Rectal smooth muscle tissue (tissue), 1 donor: ENCODE measurements at regions not wholly inside any gene's neighbourhood (a gene's known extent, or its start where the extent isn't known, plus 50 kb on each side); places are given as distances from the start of the nearest gene placed in this dataset.
"Not testable (repeated sequence)": the region's sequence is repeated elsewhere in the genome, so short reads cannot be mapped to it uniquely, and the experiment has no call there.

ENCODE experiments used
- H3K27ac ChIP-seq: one replicate; pipeline ENCODE4 v1.7.0; 2013; ENCODE audit warnings: low read depth, low read length, inconsistent platforms
- H3K27me3 ChIP-seq: one replicate; pipeline ENCODE4 v1.7.0; 2013; ENCODE audit warnings: low read length; ENCODE audit not compliant: control insufficient read depth, insufficient read depth
- H3K36me3 ChIP-seq: one replicate; pipeline ENCODE4 v1.7.0; 2013; ENCODE audit warnings: low read length; ENCODE audit not compliant: control insufficient read depth, insufficient read depth
- H3K4me1 ChIP-seq: one replicate; pipeline ENCODE4 v1.7.0; 2013; ENCODE audit warnings: low read length; ENCODE audit not compliant: control insufficient read depth, insufficient read depth
- H3K4me3 ChIP-seq: one replicate; pipeline ENCODE4 v1.7.0; 2013; ENCODE audit warnings: low read length
- H3K9ac ChIP-seq: one replicate; pipeline ENCODE4 v1.7.0; 2013; ENCODE audit warnings: low read length

DNA sequence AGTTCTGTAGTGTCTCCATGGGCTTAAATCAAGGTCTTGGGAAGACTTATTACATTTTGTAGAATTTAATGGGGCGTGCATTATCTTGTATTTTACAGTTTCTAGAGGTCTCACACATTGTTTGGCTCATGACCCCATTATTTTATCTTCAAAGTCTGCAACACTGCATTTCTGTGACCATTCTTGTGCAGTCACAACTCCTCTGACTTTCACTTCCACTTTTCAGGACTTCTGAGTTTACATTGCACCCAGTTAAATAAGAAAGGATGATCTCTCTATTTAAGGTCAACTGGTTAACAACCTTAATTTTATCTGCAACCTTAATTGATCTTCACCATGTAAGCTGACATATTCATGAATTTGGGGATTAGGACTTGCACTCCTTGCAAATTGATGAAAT lies 1186.6 kb downstream of the MRPL39 start:
- Histone ChIP-seq H3K36me3 (no peaks in the 10 kb centered on the region), H3K27ac (no peak overlapping the region), H3K4me1 (no peaks in the 10 kb centered on the region)

DNA sequence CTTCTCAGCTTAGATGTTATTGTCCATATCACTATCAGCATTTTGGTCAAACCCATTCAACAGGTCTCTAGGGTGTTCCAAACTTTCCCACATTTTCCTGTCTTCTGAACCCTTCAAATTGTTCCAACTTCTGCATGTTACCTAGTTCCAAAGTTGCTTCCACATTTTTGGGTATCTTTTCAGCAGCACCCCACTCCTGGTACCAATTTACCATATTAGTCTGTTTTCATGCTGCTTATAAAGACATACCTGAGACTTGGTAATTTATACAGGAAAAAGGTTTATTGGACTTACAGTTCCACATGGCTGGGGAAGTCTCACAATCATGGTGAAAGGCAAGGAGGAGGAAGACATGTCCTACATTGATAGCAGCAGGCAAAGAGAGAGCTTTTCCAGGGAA lies 1187.6 kb downstream of the MRPL39 start:
- not testable (repeated sequence) for H3K27ac ChIP-seq, H3K4me3 ChIP-seq, H3K27me3 ChIP-seq, H3K4me1 ChIP-seq, H3K36me3 ChIP-seq, H3K9ac ChIP-seq

More for the DNA sequence above, 1186.6 kb downstream of the MRPL39 start:
- H3K9ac ChIP-seq: no peak overlapping the region
- no peaks in the 10 kb centered on the region for H3K27me3 ChIP-seq
- no peak overlapping the region for H3K4me3 ChIP-seq

DNA sequence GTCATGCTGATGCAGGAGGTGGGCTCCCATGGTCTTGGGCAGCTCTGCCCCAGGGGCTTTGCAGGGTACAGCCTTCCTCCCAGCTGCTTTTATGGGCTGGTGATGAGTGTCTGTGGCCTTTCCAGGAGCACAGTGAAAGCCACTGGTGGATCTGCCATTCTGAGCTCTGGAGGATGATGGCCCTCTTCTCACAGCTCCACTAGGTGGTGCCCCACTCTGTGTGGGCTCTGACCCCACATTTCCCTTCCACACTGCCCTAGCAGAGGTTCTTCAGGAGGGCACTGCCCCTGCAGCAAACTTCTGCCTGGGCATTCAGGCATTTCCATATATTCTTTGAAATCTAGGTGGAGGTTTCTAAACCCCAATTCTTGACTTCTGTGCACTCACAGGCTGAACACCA lies 1188.6 kb downstream of the MRPL39 start:
- H3K9ac ChIP-seq: no peak overlapping the region
- no peak overlapping the region for H3K4me3 ChIP-seq
- no peaks in the 10 kb centered on the region for H3K27me3 ChIP-seq
- no peak overlapping the region for H3K27ac ChIP-seq
- no peaks in the 10 kb centered on the region for H3K36me3 ChIP-seq
- no peaks in the 10 kb centered on the region for H3K4me1 ChIP-seq

GRCh38 chr21:24411429-24411828 lies 1195.9 kb downstream of the MRPL39 start:
- Histone ChIP-seq H3K27me3 (no peaks in the 10 kb centered on the region), H3K4me1 (no peaks in the 10 kb centered on the region), H3K36me3 (no peaks in the 10 kb centered on the region), H3K4me3 (no peak overlapping the region), H3K27ac (no peak overlapping the region), H3K9ac (no peak overlapping the region)

DNA sequence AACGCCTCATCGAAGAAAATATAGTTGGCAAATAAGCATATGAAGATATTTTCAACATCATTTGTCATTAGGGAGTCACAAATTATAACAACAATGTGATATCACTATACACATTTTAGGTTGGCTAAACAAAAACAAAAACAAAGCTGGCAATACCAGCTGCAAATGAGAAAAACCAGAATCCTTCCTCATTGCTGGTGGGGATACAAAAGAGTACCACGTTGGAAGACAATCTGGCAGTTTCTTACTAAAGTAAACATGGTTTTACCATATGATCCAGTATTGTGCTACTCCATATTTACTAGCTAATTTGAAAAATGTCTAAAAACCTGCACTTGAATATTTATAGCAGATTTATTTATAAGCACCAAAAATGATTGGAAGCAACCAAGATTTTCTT lies 1204.1 kb downstream of the MRPL39 start:
- Histone ChIP-seq H3K4me1 (no peaks in the 10 kb centered on the region), H3K27me3 (no peaks in the 10 kb centered on the region), H3K9ac (no peak overlapping the region), H3K4me3 (no peak overlapping the region), H3K36me3 (no peaks in the 10 kb centered on the region), H3K27ac (no peak overlapping the region)

GRCh38 chr21:24395320-24395923 lies 1211.9 kb downstream of the MRPL39 start:
- no peaks in the 10 kb centered on the region for H3K36me3 ChIP-seq
- H3K4me1 ChIP-seq: no peaks in the 10 kb centered on the region
- H3K27me3 ChIP-seq: no peaks in the 10 kb centered on the region
- H3K9ac ChIP-seq: no peak overlapping the region
- H3K27ac ChIP-seq: no peak overlapping the region
- H3K4me3 ChIP-seq: no peak overlapping the region

- Histone ChIP-seq H3K27ac (no peak overlapping the region), H3K9ac (no peak overlapping the region), H3K27me3 (no peaks in the 10 kb centered on the region), H3K4me3 (no peak overlapping the region), H3K4me1 (no peaks in the 10 kb centered on the region), H3K36me3 (no peaks in the 10 kb centered on the region)
Measured at GRCh38 chr21:24375201-24375600, 1232.1 kb downstream of the MRPL39 start.

GRCh38 chr21:24372506-24372905 lies 1234.8 kb downstream of the MRPL39 start:
- no peak overlapping the region for H3K27ac ChIP-seq
- H3K9ac ChIP-seq: no peak overlapping the region
- no peaks in the 10 kb centered on the region for H3K4me1 ChIP-seq
- no peaks in the 10 kb centered on the region for H3K36me3 ChIP-seq
- H3K27me3 ChIP-seq: no peaks in the 10 kb centered on the region
- H3K4me3 ChIP-seq: no peak overlapping the region

- Histone ChIP-seq H3K27me3 (no peaks in the 10 kb centered on the region), H3K4me1 (no peaks in the 10 kb centered on the region), H3K9ac (no peak overlapping the region), H3K27ac (no peak overlapping the region), H3K4me3 (no peak overlapping the region), H3K36me3 (no peaks in the 10 kb centered on the region)
Measured at GRCh38 chr21:24369746-24370145, 1237.5 kb downstream of the MRPL39 start.

DNA sequence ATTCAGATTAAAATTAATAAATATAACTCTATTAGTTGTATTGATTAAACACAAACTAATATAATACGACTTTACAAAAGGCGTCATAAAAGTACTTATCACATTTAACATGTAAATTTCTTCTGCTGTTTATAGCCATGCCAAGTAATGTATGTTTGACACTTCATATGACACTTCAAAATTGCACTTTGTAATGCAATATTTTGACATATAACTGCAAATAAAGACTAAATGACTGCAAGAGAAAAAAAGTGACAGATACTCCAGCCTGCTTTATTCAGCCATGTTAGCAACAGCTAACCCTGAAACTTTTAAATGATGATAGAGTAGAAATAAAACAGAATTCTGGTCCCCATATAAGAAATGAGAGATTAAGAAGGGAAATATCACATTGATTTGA lies 1238.0 kb downstream of the MRPL39 start:
- Histone ChIP-seq H3K36me3 (no peaks in the 10 kb centered on the region), H3K9ac (no peak overlapping the region), H3K4me3 (no peak overlapping the region), H3K4me1 (no peaks in the 10 kb centered on the region), H3K27me3 (no peaks in the 10 kb centered on the region), H3K27ac (no peak overlapping the region)

DNA sequence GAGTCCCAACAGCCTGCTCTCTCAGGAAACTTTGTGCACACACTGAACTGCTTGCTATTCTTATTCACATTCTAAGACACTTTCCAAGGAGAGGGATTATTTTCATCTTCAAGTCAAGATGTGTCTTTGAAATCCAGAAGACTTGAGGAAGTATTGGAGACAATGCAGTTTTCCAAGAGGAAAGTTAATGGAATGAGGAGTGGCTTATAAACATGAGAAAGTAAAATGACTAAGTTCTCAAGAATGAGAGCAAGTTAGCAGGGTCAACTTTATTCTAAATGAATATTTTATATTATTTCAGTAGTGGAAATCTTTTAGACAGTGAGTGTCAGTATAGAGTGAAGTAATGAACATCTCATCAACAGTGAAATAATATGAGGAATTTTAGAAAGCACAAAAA lies 1239.3 kb downstream of the MRPL39 start:
- Histone ChIP-seq H3K4me1 (no peaks in the 10 kb centered on the region), H3K27me3 (no peaks in the 10 kb centered on the region), H3K4me3 (no peak overlapping the region), H3K9ac (no peak overlapping the region), H3K36me3 (no peaks in the 10 kb centered on the region), H3K27ac (no peak overlapping the region)

DNA sequence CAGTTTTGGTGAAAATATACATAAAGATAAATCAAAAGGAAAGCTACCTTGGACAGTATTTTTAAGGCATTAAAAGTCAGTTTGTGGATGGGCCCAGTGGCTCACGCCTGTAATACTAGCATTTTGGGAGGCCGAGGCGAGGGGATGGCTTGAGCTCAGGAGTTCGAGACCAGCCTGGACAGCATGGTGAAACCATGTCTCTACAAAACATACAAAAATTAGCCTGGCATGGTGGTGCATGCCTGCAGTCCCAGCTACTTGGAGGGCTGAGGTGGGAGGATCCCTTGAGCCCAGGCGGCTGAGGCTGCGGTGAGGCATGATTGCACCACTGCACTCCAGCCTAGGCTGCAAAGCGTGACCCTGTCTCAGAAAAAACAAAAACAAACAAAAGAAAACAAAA lies 1253.8 kb downstream of the MRPL39 start:
- H3K36me3 ChIP-seq: no peaks in the 10 kb centered on the region
- no peaks in the 10 kb centered on the region for H3K27me3 ChIP-seq
- H3K27ac ChIP-seq: no peak overlapping the region
- H3K4me1 ChIP-seq: no peaks in the 10 kb centered on the region
- H3K4me3 ChIP-seq: no peak overlapping the region
- H3K9ac ChIP-seq: no peak overlapping the region

- Histone ChIP-seq H3K27ac (no peak overlapping the region), H3K27me3 (no peaks in the 10 kb centered on the region), H3K9ac (no peak overlapping the region), H3K4me1 (no peaks in the 10 kb centered on the region), H3K36me3 (no peaks in the 10 kb centered on the region), H3K4me3 (no peak overlapping the region)
Measured at GRCh38 chr21:24339406-24339805, 1267.9 kb downstream of the MRPL39 start.
